ENCODE measurements at regions not wholly inside any gene's neighbourhood (a gene's known extent, or its start where the extent isn't known, plus 50 kb on each side); places are given as distances from the start of the nearest gene placed in this dataset.

DNA sequence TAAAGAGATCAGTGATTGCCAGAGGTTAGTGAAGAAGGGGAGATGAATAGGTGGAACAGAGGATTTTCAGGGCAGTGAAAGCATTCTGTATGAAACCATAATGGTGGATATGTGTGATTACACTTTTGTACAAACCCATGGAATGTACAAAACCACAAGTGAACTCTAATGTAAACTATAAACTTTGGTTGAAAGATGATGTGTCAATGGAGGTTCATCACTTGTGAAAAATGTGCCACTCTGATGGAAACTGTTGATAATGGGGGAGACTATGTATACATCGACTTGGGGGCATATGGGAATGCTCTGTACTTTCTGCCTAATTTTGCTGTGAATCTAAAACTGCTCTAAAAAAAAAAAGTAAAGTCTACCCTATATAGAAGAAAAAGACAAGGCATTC lies 68.7 kb upstream of the ARHGEF3 start:
- no peak for DNase-seq (ENCODE audit: low read depth in 2 of 3, low spot score in 1 of 3)

DNA sequence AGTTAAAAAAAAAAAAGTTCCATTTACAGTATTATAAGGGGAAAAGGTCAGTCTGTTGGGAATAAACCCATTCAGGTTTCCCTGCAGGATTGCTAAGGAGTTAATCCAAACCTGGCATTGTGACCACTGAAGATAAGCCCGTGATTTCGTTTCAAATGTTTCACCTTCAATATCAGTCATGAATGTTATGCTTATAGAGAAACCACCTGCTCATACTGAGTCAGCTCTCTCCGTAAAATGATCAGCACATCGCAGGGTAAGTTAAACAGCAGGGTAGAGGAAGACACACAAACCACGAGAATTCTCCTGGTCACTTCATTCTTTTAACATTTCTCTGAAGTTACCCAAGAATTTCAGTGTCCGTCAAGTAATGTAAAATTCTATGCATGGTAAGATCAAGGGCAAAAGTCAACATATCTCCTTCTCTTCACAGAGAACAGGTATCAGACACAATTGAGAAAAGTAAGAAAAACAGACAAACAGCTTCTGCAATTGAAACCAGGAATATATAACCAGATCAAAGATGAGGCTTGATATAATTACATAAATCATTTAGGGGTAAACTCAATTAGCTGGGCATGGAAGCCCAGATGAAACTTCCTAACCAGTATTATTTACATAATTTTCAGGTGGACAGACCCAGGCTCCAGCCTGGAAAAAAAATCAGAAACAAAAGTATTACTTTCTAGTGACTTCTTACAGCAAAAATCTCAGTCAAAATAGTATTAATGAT lies 67.6 kb upstream of the ARHGEF3 start:
- no peak for DNase-seq (ENCODE audit: low read depth in 2 of 3, low spot score in 1 of 3)

DNA sequence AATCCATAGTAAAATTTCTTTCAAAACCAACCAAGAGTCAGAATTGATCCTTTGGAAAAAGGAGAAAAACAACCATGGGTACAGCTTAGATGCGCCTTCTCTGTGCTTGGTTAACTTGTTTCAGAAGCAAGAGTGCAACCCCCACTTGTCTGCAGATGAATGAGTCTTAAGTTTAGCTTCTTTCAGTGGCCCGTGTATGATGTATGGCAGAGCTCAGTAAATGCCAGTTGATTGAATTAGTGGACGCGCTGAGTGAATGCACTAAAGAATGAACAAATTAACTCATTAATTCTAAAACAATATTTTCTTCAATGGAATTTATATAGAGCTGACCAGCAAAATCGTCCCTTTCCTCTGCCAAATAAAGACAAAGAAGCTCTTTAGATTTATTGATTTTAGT lies 67.0 kb upstream of the ARHGEF3 start:
- no peak for DNase-seq (ENCODE audit: low read depth in 2 of 3, low spot score in 1 of 3)

DNA sequence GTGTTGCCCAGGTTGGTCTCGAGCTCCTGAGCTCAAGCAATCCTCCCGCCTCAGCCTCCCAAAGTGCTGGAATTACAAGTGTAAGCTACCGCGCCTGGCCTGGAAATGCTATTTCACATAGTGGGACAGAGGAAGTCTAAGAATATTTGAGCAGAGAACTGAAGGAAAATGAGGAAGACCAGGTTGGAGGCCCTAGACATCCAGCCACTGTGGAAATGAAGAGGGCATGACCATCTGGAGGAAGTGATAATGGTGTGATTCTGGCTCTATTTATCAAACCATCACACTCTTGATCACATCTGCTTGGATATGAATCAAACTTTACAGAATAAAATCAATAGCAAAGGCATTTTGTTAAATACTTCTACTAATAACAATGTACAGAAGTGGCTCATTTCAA lies 65.9 kb upstream of the ARHGEF3 start:
- no peak for DNase-seq (ENCODE audit: low read depth in 2 of 3, low spot score in 1 of 3)

DNA sequence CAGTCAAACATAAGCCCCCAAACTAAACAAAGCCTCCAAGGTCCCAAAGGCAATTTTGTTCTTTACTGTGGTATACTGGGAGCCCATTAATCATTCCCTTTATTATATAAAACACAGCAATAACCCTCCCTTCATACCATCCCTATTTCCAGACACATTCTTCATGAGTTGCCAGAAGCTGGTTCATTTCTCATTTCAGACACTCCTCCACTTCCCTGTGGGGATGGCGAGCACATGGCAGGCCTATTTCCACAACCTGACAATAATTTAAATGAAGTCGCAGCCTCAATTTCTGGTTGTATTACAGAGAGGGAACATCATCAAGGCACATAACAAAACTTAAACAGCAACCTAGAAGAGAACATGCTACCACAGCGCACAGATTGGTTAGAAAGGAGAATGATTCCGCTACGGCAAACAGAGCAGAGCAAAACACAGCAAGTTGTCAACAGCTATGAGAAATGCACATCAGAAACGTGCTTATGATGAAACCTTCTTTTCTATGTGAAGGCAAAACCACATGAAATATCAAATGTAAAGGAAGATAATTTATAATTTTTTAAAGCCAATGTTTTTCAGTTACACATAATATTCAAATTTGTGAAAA lies 63.3 kb upstream of the ARHGEF3 start:
- DNase-seq (ENCODE audit: low read depth in 2 of 3, low spot score in 1 of 3): no peak

DNA sequence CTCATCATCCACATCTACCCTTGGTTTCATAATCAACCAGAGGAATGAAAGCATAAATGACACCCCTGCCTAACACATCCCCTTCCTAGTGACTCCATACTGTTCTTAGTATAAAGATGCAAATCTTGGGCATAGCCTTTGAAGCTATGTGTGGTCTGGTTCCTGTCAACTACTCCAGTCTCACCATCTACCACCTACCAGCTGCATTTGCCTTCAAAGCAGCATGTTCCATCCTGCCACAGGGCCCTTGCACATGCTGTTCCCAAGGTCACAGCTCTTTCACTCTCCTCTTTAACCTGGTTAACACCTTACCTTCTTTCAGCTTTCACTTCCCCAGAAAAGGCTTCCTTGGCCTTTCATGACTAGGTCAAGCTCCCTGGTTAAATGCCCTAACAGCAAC lies 62.3 kb upstream of the ARHGEF3 start:
- DNase-seq (ENCODE audit: low read depth in 2 of 3, low spot score in 1 of 3): peak in 1 of 3 donors; percentile 63

DNA sequence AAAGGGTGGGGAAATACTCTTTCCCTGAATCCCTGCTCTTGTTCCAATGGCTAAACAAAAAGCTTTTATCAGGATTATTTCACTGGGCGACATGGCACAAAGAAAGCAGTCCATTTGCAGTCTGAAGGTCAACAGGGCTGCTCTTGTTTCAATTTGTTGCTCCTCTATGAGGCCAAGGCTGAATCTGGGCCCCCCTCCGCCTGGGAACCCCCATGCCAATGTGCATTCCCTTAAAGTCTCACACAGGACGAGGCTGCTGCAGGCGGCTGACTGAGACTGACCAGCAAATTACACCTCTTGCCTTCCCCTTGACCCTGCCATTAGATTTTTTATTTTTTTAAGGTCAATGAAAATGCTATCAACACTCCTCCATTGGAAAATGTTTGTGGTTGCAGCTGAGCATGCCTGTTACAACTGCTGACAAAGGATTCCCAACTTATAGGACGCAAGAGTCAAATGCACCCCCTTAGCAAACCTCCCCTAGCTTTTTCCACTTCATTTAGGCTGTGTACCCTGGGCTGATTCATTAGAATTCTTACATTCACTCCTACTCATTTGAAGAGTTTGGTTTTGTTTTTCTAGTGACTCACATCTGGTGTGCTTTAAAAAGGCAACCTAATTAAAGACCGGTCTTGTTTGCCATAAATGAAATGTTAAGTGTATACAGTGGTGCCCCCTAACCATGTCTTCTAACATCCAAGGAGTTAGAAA lies 60.8 kb upstream of the ARHGEF3 start:
- DNase-seq (ENCODE audit: low read depth in 2 of 3, low spot score in 1 of 3): no peak

DNA sequence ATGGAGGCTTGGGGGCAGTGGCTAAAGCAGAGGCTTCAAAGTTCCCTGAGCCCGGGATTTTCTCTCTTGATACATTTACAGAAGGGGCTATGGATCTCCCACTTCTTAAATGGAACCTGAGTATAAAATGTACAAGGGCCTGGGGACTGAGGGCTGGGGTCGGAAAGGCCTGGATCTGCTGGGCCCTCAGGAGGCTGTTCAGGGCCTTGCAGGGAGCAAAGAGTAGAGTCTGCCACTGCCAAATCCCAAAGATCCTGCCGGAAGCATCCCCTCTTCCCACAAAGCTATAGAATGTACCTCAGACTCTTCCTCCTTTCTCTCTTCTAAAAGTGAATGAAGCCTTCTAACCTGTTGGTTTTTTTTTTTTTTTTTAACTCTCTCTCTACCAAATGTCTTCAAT lies 59.8 kb upstream of the ARHGEF3 start:
- DNase-seq (ENCODE audit: low read depth in 2 of 3, low spot score in 1 of 3): no peak

DNA sequence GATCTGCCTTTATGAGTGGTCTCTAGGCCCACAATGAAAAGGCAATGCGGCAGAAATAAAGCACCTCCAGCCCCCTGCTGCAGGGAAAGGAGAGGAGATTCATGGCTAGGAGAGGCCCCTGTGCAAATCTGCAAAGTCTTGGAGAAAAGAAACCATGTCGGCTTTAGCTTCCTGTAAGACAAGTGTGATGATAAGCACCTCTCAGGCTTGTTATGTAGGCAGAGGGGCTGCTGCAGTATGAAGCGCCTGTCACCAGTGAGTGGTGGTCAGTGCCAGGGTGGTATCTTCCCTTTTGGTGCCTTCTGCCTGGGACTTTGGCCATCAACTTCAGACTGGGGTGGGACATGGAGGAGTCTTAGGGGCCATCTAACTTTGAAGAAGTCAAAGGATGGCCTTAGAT lies 59.2 kb upstream of the ARHGEF3 start:
- DNase-seq (ENCODE audit: low read depth in 2 of 3, low spot score in 1 of 3): no peak

DNA sequence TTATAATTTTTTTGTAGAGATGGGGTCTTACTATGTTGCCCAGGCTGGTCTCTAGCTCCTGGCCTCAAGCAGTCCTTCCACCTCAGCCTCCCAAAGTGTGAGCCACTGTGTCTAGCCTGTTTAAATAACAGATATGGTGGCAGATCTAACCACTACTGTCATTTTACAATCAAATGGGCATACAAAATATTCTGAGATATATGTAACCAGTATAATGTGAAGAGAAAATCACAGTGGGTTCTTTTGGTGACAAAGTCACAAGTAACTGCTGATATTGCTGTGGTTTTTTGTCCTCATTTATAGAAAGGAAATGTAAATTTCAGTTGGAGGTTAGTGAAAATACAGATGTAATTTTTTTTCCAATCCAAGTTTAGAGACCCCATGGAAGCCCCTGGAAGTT lies 58.6 kb upstream of the ARHGEF3 start:
- no peak for DNase-seq (ENCODE audit: low read depth in 2 of 3, low spot score in 1 of 3)

DNA sequence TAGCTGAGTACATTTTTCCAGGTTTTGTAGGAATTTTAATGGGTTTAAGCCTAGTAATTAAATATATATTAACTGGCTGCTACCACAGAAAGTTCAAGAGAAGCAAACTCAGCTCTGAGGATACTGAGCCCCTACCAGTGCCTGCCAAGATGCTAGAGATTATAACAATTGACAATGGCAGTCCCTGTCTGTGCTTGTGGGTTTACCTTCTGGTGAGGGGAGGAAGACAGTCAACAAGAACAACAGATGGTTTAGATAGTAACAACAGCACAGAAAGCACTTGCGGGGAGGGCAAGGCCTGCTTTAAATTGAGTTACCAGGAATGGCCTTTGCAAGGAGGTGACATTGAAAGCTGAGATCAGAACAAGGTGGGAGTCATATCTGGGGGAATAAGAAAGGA lies 56.6 kb upstream of the ARHGEF3 start:
- no peak for DNase-seq (ENCODE audit: low read depth in 2 of 3, low spot score in 1 of 3)

DNA sequence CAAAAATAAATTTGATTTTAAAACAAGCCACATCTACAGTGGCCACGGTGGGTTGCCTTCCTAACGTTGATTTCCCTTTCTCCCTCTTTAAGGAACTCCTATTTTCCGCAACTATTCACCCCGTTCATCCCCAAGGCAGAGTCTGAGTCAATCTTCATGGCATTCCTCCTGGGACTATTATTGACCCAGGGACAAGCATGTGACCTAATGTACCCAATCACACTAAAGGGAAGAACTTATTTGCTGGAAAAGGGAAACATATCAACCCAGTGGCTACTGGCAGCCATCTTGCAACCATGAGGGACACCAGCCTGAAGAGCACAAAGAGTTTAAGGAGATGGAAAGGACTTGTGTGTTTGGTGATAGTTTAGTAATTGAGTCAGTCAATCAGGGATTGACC lies 55.4 kb upstream of the ARHGEF3 start:
- DNase-seq (ENCODE audit: low read depth in 2 of 3, low spot score in 1 of 3): no peak

DNA sequence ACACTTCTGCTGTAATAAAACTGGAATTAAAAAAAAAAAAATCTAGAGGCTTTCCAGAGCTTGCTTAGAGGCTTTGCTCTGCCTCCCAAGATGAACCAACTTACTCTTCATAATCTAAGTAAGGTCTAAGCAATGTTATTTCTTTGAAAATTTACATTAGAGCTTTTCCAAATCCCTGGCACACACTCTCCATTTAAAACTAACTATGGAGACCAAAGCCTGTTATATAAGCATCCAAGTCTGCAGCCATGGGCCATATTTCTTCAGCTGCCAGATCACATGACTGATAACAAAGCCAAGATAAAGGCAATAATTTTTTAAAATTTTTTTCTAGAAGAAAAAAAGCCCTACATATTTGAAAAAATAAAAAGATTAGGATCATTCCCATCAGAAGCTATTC lies 55.0 kb upstream of the ARHGEF3 start:
- no peak for DNase-seq (ENCODE audit: low read depth in 2 of 3, low spot score in 1 of 3)

DNA sequence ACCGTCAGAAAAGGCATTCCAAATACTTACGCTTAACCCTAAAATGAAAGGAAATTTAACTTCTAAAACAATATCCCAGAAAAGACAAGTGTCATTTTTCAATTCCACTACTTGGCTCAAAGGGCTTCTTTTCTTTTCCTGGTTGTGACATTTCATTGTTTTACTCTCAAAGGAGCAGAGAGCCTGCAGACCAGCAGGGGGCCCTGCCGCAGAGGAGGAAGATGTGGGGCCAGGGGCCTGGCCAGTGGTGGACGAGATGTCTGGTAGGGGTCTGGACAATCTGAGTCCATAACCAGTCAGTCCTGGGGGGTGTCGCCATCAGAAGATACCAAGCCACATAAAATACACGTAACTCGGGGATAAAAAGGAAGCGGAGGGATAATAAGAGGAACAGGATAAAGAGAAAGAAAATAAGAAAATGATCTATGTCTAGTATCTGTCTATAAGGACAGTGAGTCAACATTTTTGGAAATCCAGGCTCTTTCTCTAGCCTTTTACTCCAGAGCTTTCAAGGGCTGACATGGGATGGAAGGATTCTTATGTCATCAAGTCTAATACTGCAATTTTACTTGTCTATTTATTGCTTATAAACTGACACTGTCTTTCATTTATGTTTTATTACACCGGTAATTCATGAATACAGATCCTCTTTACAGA lies 54.2 kb upstream of the ARHGEF3 start:
- DNase-seq (ENCODE audit: low read depth in 2 of 3, low spot score in 1 of 3): peak in 1 of 3 donors; percentile 38

DNA sequence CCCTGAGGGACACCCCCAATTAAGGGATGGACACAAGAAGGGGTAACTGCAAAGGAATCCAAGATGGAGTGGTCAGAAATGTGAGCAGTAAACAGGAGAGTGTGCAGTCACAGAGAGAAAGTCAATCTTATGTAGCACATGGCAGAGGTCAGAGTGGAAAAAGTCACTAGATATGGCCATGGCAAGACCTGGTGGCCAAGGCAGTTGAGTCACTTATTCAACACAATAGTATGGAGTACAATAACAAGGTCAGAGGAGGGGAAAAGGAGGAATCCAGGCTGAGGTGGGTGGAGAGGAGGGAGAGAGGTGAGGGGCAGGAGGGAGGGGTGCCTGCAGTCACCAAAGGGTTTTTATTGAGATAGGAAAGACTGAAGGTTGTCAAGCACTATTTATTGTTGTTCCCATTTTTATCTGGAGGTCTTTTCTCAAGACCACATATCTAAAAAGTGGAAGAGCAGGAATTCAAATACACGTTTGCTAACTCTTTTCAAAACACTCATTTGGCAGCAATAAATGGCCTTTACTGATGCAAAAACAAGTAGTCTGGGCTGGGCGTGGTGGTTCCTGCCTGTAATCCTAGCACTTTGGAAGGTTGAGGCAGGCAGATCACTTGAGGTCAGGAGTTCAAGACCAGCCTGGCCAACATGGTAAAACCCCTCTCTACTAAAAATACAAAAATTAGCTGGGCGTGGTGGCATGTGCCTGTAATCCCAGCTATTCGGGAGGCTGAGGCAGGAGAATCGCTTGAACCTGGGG lies 53.3 kb upstream of the ARHGEF3 start:
- no peak for DNase-seq (ENCODE audit: low read depth in 2 of 3, low spot score in 1 of 3)

DNA sequence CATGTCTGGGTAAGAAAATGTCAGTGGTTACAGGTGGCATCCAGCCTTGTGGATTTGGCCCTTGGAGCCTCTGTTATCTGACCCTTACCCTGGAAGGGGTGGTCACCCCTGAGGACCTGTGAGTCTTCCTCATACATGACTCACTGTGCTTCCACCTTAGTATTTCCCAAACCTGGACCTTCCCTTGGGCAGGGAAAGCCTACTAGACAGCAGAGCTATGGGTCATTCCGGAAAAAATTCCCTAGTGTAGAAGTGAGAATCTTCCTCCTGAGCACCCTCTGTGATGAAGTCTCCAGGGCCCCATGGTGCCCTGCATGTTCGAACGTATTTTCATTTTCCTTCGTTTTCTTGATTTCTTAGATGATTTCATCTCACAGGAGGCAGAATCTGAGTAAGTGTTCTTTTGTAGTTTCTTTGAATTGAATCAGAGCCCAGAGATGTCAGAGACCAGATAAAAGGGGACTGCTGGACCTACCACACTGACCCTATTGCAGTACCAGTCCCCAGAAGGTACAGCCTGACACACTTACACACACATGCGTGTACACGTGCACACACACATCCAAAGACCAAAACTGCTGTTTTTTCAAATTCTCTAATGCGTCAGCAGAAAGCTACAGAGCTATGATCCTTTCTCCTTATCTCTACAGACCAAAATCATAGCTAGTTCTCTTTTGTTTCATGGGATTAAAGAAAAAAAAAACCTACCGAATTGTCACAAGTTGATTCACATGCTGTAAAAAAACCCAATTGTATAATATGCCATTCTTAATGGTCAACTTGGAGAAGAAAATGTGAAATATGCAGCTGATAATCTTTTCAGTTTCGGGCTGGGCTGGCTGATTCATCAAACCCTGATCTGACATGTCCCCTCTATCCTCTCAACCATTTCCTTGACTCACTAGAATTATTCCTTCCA lies 50.5 kb upstream of the ARHGEF3 start:
- no peak for DNase-seq (ENCODE audit: low read depth in 2 of 3, low spot score in 1 of 3)

Data from stimulated activated CD4-positive, alpha-beta T cell treated with anti-CD3 and anti-CD28 coated beads, Interleukin-12 subunit alpha, Interleukin-12 subunit beta, amount 100 ng/mL, for 48 hours (primary cell).